Transverse colon (tissue), 4 donors: ENCODE measurements at regions not wholly inside any gene's neighbourhood (a gene's known extent, or its start where the extent isn't known, plus 50 kb on each side); places are given as distances from the start of the nearest gene placed in this dataset.

Source experiments
- CTCF ChIP-seq, 5 experiments: fragments of 200-600 bp in 3 of 5; fragments of 450-650 bp in 2 of 5; sonication (generic) in 3 of 5; IDR thresholded peaks; 1 replicate in 2 of 5; 2 replicates in 3 of 5; pipeline ENCODE4 v1.5.1; 2016 to 2017; ENCODE audit warnings: antibody characterized with exemption in 5 of 5, inconsistent platforms in 3 of 5, mild to moderate bottlenecking in 2 of 5, moderate library complexity in 1 of 5
- POLR2A ChIP-seq: fragments of 450-650 bp; IDR thresholded peaks from one replicate; pipeline ENCODE4 v1.6.1; 2016; ENCODE audit warnings: antibody characterized with exemption, mild to moderate bottlenecking, moderate library complexity
- POLR2AphosphoS5 ChIP-seq, 3 donors: sonication (generic); formaldehyde crosslinking; IDR thresholded peaks; one replicate each; pipeline ENCODE4 v1.6.1; 2016; ENCODE audit warnings: antibody characterized with exemption in 3 of 3

- TF ChIP-seq POLR2AphosphoS5 (IDR thresholded peaks at IDR 0.05) = no peak
- TF ChIP-seq CTCF (IDR thresholded peaks at IDR 0.05) = no peak
- no peak for TF ChIP-seq POLR2A
These were observed 585.2 kb upstream of the CELF2 start for GRCh38 chr10:10432296-10433035.
